Spleen (tissue), 11 donors: ENCODE measurements at regions not wholly inside any gene's neighbourhood (a gene's known extent, or its start where the extent isn't known, plus 50 kb on each side); places are given as distances from the start of the nearest gene placed in this dataset.

ENCODE experiments used
- DNase-seq: peaks from one replicate; pipeline ENCODE4 v3.0.0-alpha.2; 2020
- H3K27ac ChIP-seq, 8 donors: fragments of 200-600 bp; sonication (generic) in 7 of 8; 1 replicate in 4 of 8; 2 replicates in 4 of 8; pipeline versions ENCODE4 v1.5.0 to v1.8.0; 2016 to 2021; ENCODE audit warnings: inconsistent platforms in 4 of 8, mild to moderate bottlenecking in 4 of 8, moderate library complexity in 1 of 8
- H3K27me3 ChIP-seq, 7 donors: fragments of 200-600 bp; sonication (generic) in 6 of 7; replicated peaks in 1 of 7; 1 replicate in 4 of 7; 2 replicates in 3 of 7; pipeline versions ENCODE4 v1.5.0 to v1.8.0; 2016 to 2021; ENCODE audit warnings: inconsistent platforms in 3 of 7, mild to moderate bottlenecking in 1 of 7
- H3K36me3 ChIP-seq, 6 donors: fragments of 200-600 bp; sonication (generic) in 5 of 6; 1 replicate in 4 of 6; 2 replicates in 2 of 6; pipeline versions ENCODE4 v1.5.0 to v1.8.0; 2016 to 2021; ENCODE audit warnings: inconsistent platforms in 2 of 6
- H3K4me1 ChIP-seq, 6 donors: fragments of 200-600 bp; sonication (generic) in 5 of 6; 1 replicate in 3 of 6; 2 replicates in 3 of 6; pipeline versions ENCODE4 v1.5.0 to v1.8.0; 2016 to 2021; ENCODE audit warnings: inconsistent platforms in 3 of 6
- H3K4me3 ChIP-seq, 8 donors: fragments of 200-600 bp; sonication (generic) in 7 of 8; 1 replicate in 4 of 8; 2 replicates in 4 of 8; pipeline versions ENCODE4 v1.5.0 to v1.8.0; 2016 to 2021; ENCODE audit warnings: inconsistent platforms in 4 of 8, mild to moderate bottlenecking in 4 of 8, moderate library complexity in 2 of 8
- H3K9me3 ChIP-seq, 8 donors: fragments of 200-600 bp; sonication (generic) in 7 of 8; 1 replicate in 4 of 8; 2 replicates in 4 of 8; pipeline versions ENCODE4 v1.5.0 to v1.8.0; 2016 to 2021; ENCODE audit warnings: inconsistent platforms in 4 of 8
- POLR2A ChIP-seq, 3 donors: fragments of 450-650 bp; IDR thresholded peaks; one replicate each; pipeline ENCODE4 v1.5.1; 2017; ENCODE audit warnings: antibody characterized with exemption in 3 of 3, mild to moderate bottlenecking in 1 of 3
- POLR2AphosphoS5 ChIP-seq, 3 donors: sonication (generic); formaldehyde crosslinking; IDR thresholded peaks; one replicate each; pipeline ENCODE4 v1.5.1; 2017; ENCODE audit warnings: antibody characterized with exemption in 3 of 3
- WGBS, 5 donors: extraction: QIAGEN DNeasy Blood & Tissue Kit in 3 of 5; methylation state at CpG; one replicate each; pipeline versions ENCODE4 v1.1.5 to v1.1.7; 2013 to 2018; 5-methylcytosine and 5-hydroxymethylcytosine counted together
- intact Hi-C: fragments of 100-400 bp; cut with DNase I; formaldehyde crosslinking; loops from one replicate; pipeline ENCODE4 v1.15.0; 2023; ENCODE audit warnings: low total_unique reads
- TF ChIP-seq, protein P1 (sequence below), 11 experiments: fragments of 200-600 bp in 7 of 11; fragments of 450-650 bp in 4 of 11; sonication (generic) in 4 of 11; IDR thresholded peaks in 8 of 11; conservative IDR thresholded peaks in 3 of 11; 1 replicate in 7 of 11; 2 replicates in 4 of 11; pipeline versions ENCODE4 v1.4.0 to v1.8.0; 2016 to 2021; ENCODE audit warnings: antibody characterized with exemption in 11 of 11, inconsistent platforms in 4 of 11, mild to moderate bottlenecking in 1 of 11
- donor health status: healthy with polysubstance abuse.
- donor health status: DM: no; HTN: no; CAD: no; lungs with moderate emphysema.
- donor health status: DM: no; HTN: no; CAD: no.
- donor health status: Bipolar disorder and iron deficiency.
- donor health status: healthy.
- donor health status: DM: no; HTN: no; CAD: no.
- donor health status: DM: yes; HTN: yes; CAD: no.

- H3K27me3 ChIP-seq: no peaks in the 10 kb centered on the region
- no peak overlapping the region for H3K4me3 ChIP-seq
- H3K4me1 ChIP-seq: no peaks in the 10 kb centered on the region
- H3K9me3 ChIP-seq: peaks cover 0 to 4% (median 0%) of the 10 kb centered on the region in 8 donors
- TF ChIP-seq, protein P1, sequence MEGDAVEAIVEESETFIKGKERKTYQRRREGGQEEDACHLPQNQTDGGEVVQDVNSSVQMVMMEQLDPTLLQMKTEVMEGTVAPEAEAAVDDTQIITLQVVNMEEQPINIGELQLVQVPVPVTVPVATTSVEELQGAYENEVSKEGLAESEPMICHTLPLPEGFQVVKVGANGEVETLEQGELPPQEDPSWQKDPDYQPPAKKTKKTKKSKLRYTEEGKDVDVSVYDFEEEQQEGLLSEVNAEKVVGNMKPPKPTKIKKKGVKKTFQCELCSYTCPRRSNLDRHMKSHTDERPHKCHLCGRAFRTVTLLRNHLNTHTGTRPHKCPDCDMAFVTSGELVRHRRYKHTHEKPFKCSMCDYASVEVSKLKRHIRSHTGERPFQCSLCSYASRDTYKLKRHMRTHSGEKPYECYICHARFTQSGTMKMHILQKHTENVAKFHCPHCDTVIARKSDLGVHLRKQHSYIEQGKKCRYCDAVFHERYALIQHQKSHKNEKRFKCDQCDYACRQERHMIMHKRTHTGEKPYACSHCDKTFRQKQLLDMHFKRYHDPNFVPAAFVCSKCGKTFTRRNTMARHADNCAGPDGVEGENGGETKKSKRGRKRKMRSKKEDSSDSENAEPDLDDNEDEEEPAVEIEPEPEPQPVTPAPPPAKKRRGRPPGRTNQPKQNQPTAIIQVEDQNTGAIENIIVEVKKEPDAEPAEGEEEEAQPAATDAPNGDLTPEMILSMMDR (IDR thresholded peaks at IDR 0.05 in 8 of 11, conservative IDR thresholded peaks at IDR 0.05 in 3 of 11): no peak
- TF ChIP-seq POLR2AphosphoS5 (IDR thresholded peaks at IDR 0.05) (no peak), POLR2A (IDR thresholded peaks at IDR 0.05) (no peak)
- intact Hi-C loops: no loop called here
- 79 to 91% (median 83%) methylated on average over 10 of the region's 10 CpGs for WGBS, 5 donors
- no peaks in the 10 kb centered on the region for H3K36me3 ChIP-seq
- H3K27ac ChIP-seq: no peak overlapping the region
- no peak for DNase-seq
Observed at GRCh38 chr3:110126065-110126464, 788.7 kb upstream of the DPPA4 start.

GRCh38 chr3:110133971-110134370, 796.6 kb upstream of the DPPA4 start:
- DNase-seq: no peak
- Histone ChIP-seq H3K4me3 (no peak overlapping the region), H3K9me3 (peaks cover 0 to 26% (median 14%) of the 10 kb centered on the region in 8 donors), H3K27me3 (no peaks in the 10 kb centered on the region), H3K4me1 (no peaks in the 10 kb centered on the region), H3K27ac (no peak overlapping the region), H3K36me3 (no peaks in the 10 kb centered on the region)
- whole genome bisulfite sequencing, 5 donors: 72 to 85% (median 80%) methylated on average over 2 of the region's 2 CpGs
- intact Hi-C loops: no loop called here
- TF ChIP-seq, protein P1 (IDR thresholded peaks at IDR 0.05 in 8 of 11, conservative IDR thresholded peaks at IDR 0.05 in 3 of 11): no peak
- no peak for TF ChIP-seq POLR2AphosphoS5 (IDR thresholded peaks at IDR 0.05)
- no peak for TF ChIP-seq POLR2A (IDR thresholded peaks at IDR 0.05)

DNA sequence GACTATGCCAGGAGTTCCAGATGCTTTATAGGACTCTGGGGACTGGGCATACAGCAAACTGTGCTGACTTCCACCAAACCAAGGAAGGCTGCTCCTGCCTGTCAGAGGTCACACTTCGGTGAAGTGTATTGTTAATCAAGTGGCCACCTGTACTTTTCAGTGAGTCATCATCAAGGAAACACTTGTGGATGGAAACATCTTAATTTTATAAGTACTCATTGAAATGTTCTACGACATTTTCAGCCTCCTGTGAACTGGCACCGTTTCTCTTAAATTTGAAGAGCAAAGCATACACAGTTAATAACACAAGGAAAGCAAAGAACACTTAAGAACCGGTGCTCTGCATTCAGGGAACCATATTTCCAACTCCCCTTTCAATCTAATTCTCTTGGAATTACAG, 801.7 kb upstream of the DPPA4 start:
- Histone ChIP-seq H3K27ac (no peak overlapping the region), H3K4me3 (no peak overlapping the region), H3K36me3 (no peaks in the 10 kb centered on the region), H3K9me3 (peaks cover 0 to 20% (median 14%) of the 10 kb centered on the region in 8 donors), H3K27me3 (no peaks in the 10 kb centered on the region), H3K4me1 (no peaks in the 10 kb centered on the region)
- TF ChIP-seq, protein P1 (IDR thresholded peaks at IDR 0.05 in 8 of 11, conservative IDR thresholded peaks at IDR 0.05 in 3 of 11): no peak
- no peak for TF ChIP-seq POLR2A (IDR thresholded peaks at IDR 0.05)
- no peak for TF ChIP-seq POLR2AphosphoS5 (IDR thresholded peaks at IDR 0.05)
- DNase-seq: no peak
- intact Hi-C loops: no loop called here
- 62 to 75% (median 65%) methylated on average over 4 of the region's 4 CpGs for WGBS, 5 donors

- WGBS, 5 donors: 68 to 86% (median 79%) methylated on average over 2 of the region's 2 CpGs
- H3K27me3 ChIP-seq: no peaks in the 10 kb centered on the region
Observed at GRCh38 chr3:110139821-110140220, 802.5 kb upstream of the DPPA4 start.

More at GRCh38 chr3:110139821-110140220, 802.5 kb upstream of the DPPA4 start:
- intact Hi-C loops: no loop called here
- no peak overlapping the region for H3K27ac ChIP-seq
- H3K4me3 ChIP-seq: no peak overlapping the region
- TF ChIP-seq POLR2AphosphoS5 (IDR thresholded peaks at IDR 0.05) (no peak), POLR2A (IDR thresholded peaks at IDR 0.05) (no peak)
- TF ChIP-seq, protein P1 (IDR thresholded peaks at IDR 0.05 in 8 of 11, conservative IDR thresholded peaks at IDR 0.05 in 3 of 11): no peak
- no peaks in the 10 kb centered on the region for H3K36me3 ChIP-seq
- H3K9me3 ChIP-seq: peaks cover 0 to 20% (median 10%) of the 10 kb centered on the region in 8 donors
- no peak for DNase-seq
- H3K4me1 ChIP-seq: no peaks in the 10 kb centered on the region
